Fibroblast of mammary gland (primary cell): ENCODE measurements at regions not wholly inside any gene's neighbourhood (a gene's known extent, or its start where the extent isn't known, plus 50 kb on each side); places are given as distances from the start of the nearest gene placed in this dataset.

ENCODE experiments used
- DNase-seq: peaks from one replicate; pipeline ENCODE4 v3.0.0-alpha.2; 2010; ENCODE audit warnings: low read depth
- H3K4me3 ChIP-seq: 2 replicates; pipeline ENCODE4 v1.5.1; 2011; ENCODE audit warnings: low read depth, mild to moderate bottlenecking, low read length, moderate library complexity; ENCODE audit not compliant: control insufficient read depth
- TF ChIP-seq, protein P1 (sequence below): conservative IDR thresholded peaks from 2 replicates; pipeline ENCODE4 v1.5.1; 2011; ENCODE audit warnings: low read depth, low read length, inconsistent platforms; ENCODE audit not compliant: control insufficient read depth, insufficient read depth

GRCh38 chr3:67192466-67192865, 194.4 kb downstream of the KBTBD8 start:
- DNase-seq, result no peak
- TF ChIP-seq, protein P1, sequence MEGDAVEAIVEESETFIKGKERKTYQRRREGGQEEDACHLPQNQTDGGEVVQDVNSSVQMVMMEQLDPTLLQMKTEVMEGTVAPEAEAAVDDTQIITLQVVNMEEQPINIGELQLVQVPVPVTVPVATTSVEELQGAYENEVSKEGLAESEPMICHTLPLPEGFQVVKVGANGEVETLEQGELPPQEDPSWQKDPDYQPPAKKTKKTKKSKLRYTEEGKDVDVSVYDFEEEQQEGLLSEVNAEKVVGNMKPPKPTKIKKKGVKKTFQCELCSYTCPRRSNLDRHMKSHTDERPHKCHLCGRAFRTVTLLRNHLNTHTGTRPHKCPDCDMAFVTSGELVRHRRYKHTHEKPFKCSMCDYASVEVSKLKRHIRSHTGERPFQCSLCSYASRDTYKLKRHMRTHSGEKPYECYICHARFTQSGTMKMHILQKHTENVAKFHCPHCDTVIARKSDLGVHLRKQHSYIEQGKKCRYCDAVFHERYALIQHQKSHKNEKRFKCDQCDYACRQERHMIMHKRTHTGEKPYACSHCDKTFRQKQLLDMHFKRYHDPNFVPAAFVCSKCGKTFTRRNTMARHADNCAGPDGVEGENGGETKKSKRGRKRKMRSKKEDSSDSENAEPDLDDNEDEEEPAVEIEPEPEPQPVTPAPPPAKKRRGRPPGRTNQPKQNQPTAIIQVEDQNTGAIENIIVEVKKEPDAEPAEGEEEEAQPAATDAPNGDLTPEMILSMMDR, result no peak
- H3K4me3 ChIP-seq, result no peak overlapping the region

DNA sequence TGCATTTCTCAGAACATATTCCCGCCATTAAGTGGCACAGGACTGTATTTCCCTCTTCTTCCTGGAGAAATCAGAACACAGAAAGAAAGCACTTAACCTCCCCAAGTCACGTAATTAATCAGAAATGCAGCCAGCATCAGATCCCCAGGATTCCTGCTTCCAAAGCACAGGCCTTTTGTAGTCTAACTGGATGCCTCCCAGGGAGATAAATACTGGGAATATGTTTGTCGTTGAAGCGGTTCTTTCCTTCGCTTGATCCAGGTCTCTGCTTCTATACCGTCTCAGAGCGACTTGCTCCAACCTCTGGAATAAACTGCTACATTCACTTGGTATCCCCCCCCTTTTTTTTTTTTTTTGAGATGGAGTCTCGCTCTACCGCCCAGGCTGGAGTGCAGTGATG, 198.6 kb downstream of the KBTBD8 start:
- no peak for DNase-seq
- no peak overlapping the region for H3K4me3 ChIP-seq
- TF ChIP-seq, protein P1, result no peak

DNA sequence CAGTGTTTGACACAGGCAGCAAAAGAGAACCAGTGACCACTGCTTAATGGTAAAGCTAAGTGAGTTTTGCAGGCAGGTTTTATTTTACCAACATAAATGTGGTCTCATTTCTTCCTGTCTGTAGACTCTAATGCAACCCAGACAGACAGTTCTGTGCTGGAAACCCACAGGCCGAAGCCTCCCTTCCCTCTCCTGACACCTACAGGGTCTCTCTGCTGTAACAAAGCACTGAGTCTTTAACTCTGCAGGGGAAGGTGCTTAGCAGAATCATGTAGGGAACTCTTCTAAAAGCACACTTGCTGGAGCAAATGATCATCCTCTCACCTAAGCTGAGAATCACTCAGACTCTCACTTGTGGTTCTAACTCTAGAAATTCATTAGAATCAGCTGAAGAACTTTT, 200.3 kb downstream of the KBTBD8 start:
- TF ChIP-seq, protein P1, result no peak
- no peak overlapping the region for H3K4me3 ChIP-seq
- no peak for DNase-seq

DNA sequence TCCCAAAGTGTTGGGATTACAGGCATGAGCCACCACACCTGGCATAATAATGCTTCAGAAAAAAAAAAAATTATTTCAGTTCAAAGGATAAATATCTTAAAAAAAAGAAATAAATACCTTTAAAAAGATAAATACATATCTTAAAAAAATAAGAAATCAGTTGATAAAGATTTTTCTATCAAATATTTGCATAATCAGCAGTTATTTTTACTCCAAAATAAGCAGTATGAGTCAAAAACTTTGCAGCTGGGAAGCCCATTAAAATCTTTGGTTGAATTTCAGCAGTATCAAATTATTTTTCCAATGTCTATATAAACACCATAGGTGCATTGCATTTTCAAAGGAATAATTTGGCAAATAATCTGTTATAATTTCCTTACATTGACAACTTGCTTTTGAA, 202.5 kb downstream of the KBTBD8 start:
- DNase-seq, result no peak
- TF ChIP-seq, protein P1, result no peak
- H3K4me3 ChIP-seq, result no peak overlapping the region

GRCh38 chr3:67201026-67201425, 202.9 kb downstream of the KBTBD8 start:
- no peak for DNase-seq
- no peak overlapping the region for H3K4me3 ChIP-seq
- TF ChIP-seq, protein P1, result no peak

GRCh38 chr3:67202053-67202452, 203.9 kb downstream of the KBTBD8 start:
- no peak for DNase-seq
- H3K4me3 ChIP-seq, result no peak overlapping the region
- TF ChIP-seq, protein P1, result no peak

GRCh38 chr3:67204951-67205350, 206.8 kb downstream of the KBTBD8 start:
- TF ChIP-seq, protein P1, result no peak
- no peak overlapping the region for H3K4me3 ChIP-seq
- no peak for DNase-seq
